ENCODE measurements at regions not wholly inside any gene's neighbourhood (a gene's known extent, or its start where the extent isn't known, plus 50 kb on each side); places are given as distances from the start of the nearest gene placed in this dataset.

DNA sequence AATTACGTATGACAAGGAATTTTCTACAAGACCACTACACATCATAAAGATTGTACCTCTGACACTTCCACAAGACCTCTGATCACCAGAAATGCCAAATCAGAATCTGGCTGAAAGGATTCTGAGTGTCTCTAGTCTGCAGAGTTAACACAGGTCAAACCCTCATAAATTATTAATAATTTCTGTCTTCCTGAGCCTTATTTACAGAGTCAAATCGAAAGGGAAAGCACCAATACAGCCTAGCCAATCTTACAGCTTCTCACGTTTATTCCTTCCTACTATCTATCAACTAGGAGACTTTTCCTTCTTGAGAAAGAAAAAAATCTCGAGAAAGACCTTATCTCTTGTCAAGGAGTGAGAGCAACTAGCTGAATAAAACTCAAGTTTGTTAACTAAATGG, 2151.6 kb downstream of the MRPL39 start:
- no peak for DNase-seq (ENCODE audit: low spot score)

DNA sequence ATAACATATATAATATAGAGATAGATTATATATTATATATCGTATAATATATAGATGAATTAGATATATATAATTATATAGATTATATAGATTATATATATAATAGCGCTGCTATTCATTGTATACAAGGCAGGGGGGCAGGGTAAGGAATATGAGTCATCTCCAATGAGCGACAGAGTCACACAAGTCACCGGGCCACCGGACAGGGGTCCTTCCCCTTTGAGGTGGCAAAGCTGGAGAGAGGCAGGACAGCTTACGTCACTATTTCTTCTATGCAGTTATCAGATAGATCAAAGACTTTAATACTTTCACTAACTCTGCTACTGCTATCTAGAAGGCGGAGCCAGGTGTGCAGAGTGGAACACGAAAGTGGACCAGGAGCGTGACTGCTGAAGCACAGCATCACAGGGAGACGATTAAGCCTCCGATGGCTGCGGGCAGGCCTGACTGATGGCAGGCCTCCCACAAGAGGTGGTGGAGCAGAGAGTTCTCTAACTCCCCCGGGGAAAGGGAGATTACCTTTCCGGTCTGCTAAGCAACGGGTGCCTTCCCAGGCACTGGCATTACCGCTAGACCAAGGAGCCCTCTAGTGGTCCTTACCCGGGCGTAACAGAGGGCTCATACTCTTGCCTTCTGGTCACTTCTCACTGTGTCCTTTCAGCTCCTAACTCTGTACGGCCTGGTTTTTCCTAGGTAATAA, 2154.7 kb downstream of the MRPL39 start:
- no peak for DNase-seq (ENCODE audit: low spot score)

DNA sequence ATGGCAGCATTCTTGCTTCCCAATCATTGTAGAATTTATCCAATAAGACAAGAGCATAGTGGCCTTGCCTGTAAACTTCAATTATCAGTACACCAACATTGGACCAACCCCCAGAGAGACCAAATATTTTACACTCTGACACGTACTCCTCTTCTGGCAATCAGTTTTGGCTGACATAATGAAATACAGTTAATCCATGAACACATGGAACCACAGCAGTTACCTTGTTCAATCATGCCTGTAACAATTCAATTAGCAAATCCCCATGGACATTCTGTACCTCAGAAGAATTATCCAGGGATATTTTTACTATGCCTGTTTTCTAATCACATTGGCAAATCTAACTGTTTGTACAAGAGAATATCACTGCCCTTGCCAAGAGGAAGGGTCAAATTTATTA, 2162.0 kb downstream of the MRPL39 start:
- DNase-seq (ENCODE audit: low spot score) = no peak

DNA sequence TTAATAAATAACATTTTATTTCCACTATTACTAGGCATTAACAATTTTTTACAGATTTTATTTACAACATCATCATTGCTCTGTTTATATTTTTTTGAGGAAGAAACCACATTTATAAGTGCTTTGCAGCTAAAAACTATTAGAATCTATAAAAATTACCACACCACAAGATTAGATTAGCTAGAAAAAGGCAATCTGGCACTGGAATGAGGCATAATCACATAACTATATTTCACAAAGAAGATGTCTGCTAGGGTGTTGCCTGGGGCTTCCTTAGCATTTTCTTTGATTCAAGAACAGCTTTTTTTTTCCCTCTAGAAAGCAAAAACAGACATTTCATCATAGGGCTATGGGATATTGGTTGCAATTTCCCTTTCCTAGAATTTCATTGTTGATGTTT, 2169.2 kb downstream of the MRPL39 start:
- DNase-seq (ENCODE audit: low spot score) = no peak

DNA sequence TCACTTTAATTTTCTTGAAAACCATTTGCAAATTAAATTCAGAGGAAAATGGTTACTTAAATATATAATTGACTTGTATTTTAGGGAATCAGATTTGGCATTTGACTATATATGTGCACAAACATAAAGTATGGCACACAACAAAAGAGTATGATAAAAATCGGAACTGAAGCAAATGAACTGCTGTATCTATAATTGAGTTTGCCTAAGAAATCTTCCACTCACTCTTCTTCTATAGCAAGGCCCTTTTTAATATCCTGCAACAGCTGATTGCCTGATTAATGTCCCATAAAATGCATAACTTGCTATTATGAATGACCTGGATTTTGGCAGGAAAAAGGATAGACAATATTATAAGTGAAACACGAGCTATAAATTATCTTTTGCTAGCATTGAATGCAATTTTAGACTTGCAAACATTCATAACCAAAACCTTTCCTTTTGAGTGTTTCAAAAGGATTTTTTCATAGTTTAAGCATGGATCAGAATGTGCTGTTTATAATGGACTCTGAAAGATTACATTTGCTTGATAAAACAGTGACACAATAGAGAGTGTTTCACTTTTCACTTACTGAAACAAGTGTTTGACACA, 2204.3 kb downstream of the MRPL39 start:
- DNase-seq (ENCODE audit: low spot score) = no peak

DNA sequence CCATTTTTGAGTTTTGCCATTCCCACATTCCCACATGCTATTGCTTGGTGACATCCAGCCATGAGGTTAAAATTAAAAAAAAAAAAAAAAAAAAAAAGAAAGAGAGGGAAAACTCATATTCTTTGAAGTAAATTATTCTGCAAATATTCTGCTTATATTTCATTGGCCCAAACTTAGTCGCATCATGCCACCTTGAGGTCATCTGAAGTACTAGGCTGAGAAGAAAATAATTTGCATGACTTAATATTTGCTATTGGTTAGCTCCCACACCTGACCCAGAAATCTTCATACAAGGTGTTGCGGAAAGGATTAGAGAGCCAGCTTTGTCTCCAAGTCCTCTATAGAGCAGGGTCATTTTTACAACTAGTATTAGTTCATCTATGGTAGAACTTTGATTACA, 2206.0 kb downstream of the MRPL39 start:
- no peak for DNase-seq (ENCODE audit: low spot score)

DNA sequence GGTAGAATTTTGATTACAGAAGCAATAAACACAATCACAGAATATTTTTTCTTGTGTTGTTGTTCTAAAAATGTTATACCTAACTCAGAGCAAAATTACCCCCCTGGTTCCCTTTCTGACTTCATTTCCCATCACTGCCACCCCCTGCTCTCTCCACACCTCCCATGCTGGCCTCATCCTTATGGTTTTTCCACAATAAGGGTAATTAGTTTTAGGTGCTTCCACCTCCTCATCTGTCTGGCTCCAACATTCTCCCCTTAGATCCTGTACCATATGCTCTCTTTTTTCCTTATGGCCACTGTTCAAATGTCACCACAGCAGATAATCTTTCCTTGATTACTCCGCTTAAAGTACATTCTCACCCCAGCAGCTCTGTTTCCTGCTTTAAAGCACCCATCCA, 2208.6 kb downstream of the MRPL39 start:
- no peak for DNase-seq (ENCODE audit: low spot score)

DNA sequence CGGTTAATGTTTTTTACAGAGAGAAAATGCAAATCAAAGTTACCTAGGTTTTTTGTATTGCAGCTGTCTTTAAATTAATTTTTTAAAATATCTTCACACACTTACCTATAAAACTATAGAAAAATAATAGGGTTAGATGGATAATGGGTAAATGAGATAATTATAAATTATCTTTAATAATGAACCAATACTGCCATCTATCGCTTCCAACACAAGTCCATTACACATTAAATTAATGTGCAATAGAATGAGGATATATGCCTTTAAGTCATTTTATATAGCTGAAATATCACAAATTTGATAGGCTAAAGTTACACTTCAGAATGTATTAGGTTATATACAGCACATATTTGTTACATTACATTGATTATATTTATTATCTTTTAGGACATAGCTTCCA, 2212.8 kb downstream of the MRPL39 start:
- no peak for DNase-seq (ENCODE audit: low spot score)

DNA sequence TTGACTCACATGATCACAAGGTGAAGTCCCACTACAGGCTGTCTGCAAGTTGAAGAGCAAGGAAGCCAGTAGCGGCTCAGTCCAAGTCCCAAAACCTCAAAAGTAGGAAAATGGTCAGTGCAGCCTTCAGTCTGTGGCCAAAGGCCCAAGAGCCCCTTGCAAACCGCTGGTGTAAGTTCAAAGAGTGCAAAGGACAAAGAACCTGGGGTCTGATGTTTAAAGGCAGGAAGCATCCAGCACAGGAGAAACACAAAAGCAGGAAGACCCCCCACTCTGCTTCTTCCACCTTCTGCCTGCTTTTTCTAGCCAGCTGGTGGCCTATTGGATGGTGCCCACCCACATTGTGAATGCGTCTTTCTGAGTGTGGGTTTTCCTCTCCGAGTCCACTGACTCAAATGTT, 2222.6 kb downstream of the MRPL39 start:
- DNase-seq (ENCODE audit: low spot score) = no peak

DNA sequence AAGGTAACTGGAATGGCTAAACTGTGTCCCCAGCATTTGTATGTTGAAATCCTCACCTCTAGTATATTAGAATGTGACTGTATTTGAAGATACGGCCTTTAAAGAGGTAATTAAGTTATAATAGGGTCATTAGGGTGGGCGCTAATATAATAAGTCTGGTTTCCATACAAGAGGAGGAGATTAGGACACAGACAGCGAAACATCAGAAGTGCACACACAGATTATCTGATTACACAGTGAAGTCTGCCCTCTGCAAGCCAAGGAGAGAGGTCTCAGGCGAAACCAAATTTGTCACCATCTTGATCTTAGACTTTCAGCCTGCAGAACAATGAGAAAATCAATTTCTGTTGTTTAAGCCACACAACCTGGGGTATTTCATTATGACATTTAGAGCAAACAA, 2233.1 kb downstream of the MRPL39 start:
- no peak for DNase-seq (ENCODE audit: low spot score)

DNA sequence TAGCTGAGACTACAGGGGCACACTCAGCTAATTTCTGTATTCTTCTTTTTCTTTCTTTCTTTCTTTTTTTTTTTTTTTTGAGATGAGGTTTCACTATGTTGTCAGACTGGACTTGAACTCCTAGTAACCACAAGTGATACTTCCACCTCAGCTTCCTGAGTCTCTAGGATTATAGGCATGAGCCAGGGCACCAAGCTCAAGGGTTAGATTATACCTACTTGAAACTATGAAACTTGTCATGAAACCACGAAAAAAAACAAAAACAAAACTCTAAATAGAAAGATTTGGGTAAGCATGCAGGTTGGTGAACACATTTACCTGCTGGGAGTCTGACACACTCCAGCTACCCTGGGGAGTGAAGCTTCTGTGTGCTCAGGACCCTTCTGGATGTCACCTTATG, 2250.4 kb downstream of the MRPL39 start:
- no peak for DNase-seq (ENCODE audit: low spot score)

DNA sequence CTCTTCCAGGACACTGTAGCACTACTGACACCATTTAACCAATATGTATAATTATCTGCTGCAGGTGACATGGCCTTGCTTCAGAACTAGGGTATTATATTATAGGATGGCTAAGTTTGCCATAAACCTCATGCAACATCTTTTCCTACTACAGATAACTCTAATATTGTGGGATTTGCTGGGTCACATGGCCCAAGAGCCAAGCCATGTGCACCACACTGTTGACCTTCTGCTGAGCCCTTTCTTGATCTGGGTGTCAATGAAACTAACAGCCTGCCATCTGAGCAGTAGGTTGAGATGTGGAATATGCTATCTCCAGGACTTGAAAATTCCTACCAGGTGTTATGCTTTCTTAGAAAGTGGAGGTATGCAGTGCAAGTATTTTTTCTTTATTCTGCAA, 2291.1 kb downstream of the MRPL39 start:
- no peak for DNase-seq (ENCODE audit: low spot score)

DNA sequence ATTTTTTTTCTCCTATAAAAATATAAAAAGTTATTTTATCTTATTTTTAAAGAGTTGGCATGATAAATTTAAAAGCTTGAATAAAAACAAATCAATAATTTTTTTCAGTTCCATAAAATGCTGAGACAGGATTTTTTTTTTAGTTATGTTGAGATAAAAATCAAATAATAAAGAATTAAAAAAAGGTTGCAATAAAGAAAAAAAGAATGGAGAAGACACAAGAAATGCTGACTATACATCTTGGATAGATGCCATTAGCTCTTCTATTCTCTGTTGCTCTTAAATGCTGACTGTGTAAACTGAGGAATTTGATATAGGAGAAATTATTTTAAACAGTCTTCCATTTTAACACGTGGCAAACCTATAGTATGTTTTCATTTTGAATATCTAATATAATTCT, 2298.5 kb downstream of the MRPL39 start:
- DNase-seq (ENCODE audit: low spot score) = no peak

DNA sequence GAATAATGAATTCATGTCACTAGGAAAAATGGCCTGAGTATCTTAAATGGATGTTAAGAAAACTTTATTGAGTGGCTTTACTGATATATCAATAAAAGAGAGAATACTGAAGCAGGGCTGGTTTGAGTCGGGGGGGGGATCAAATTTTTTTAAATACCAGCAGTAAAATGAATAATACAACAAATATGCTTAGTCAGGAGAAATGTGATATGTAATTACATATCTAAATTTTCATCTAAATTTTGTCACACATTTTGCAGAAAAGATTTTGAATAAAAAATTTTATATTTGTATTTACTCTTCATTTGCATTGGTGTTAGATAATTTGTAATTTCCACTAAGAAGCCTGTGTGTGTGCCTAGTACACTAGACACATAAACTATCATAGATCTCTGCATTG, 2300.2 kb downstream of the MRPL39 start:
- no peak for DNase-seq (ENCODE audit: low spot score)

DNA sequence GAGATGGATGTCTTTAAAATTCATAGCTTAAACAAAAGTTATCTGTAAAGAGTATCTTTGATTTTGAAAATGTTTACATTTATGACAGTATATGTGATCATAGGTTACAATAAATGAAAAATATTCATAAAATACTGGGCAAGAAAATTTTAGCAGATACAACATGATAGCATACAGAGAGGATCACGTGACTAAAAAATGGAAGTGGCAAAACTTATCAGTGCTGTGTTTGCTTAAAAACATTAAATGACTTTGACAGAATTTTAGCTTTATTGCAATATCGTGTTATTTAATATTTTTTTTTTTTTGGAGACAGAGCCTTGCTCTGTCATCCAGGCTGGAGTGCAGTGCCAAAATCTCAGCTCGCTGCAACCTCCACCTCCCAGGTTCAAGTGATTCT, 2294.1 kb downstream of the NCAM2 start:
- DNase-seq (ENCODE audit: low spot score) = no peak

DNA sequence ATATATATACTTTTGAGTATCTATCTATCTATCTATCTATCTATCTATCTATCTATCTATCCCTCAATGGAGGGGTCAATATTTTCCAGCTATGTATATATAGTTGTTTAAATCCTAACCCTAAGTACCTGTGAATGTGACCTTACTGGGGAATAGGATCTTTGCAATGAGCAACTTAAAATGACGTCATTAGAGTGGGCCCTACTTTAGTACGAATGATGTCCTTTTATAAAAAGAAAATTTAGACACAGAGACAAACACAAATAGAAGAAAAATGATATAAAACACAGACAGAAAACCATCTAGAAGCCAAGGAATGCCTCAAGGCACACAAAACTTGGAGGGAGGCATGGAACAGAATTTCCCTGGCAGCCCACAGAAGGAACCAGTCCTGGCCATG, 2283.7 kb downstream of the NCAM2 start:
- DNase-seq (ENCODE audit: low spot score) = no peak

DNA sequence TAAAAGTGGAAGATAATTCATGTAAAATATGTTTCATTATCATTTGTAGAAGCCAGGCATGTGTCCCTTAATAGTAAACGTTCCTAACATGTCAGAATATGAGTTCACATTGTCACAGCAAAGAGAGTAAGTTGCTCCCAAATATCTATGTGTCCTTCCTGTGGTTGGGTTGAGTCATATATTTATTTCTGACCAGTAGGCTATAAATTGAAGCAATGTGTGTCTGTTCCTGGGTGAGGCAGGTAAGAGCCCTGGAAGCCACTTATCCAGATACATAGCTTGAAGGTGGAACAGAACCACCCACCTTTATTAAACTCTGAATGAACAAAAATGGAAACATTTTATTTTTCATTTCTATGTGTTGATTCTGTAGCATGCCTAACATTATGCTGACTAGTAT, 2251.6 kb downstream of the NCAM2 start:
- no peak for DNase-seq (ENCODE audit: low spot score)

DNA sequence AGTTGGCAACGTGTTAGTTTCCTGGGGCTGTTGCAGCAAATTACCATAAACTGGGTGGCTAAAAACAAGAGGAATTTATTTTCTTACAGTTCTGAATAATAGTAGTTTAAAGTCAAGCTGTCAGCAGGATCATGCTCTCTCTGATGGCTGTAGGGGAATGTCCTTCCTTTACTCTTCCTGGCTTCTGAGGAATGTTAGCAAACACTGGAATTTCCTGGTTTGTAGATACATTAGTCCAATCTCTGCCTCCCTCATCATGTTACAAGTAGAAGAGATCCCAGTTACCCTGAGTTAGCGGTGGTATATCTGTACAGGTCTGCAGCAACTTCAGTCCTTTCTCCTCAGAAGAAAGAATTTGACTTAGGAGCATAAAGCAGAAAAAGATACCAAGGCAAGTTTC, 2249.1 kb downstream of the NCAM2 start:
- no peak for DNase-seq (ENCODE audit: low spot score)

DNA sequence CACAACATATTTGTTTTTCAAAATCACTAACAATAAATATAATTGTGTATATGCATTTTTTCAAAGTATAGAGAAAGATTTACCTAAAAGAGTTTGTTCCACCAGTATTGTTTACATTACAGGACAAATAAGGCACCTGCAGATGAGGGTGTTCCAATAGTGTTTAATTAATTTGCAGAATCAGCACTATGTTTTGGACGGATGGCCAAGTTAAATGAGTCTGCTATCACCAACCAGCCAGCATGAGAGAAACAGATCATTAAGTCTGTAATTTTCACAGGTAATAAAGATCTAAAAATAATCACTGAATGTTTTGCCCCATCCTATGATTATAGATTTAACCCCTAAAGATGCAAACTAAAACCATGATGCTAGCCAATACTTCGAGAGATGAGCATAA, 2247.0 kb downstream of the NCAM2 start:
- no peak for DNase-seq (ENCODE audit: low spot score)

DNA sequence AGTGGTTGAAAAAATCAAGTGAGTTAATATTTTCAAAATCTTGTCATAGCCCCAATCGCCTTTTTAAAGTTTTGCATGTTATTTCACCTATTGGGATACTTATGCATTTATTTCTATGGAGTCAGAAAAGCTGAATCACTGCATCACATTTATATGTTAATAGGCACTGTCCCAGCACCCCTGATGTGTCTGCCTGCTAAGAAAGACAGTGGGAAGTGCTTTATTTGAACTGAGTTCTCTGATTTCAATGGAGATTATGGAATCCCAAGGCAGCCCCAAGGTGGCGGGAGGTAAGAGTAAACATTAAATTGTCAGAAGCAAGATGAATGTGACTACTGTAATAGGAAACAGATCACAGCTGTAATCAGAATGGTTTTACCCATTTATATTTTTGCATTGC, 2225.7 kb downstream of the NCAM2 start:
- DNase-seq (ENCODE audit: low spot score) = no peak

DNA sequence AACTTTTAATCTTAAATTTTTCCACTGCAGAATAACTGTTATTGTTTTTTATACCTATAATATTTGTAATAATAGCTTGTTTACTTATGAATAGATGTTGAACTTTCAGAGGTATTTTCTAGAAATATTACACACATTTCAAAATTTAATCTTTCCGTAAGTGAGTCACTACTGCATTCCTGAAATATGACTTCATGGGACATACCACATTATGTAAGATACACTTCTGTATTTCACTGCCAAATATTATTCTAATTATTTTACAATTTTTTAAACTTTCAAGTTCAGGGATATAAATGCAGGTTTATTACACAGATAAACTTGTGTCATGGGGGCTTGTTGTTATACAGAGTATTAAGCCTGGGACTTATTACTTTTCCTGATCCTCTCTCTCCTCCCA, 2220.5 kb downstream of the NCAM2 start:
- DNase-seq (ENCODE audit: low spot score) = no peak

DNA sequence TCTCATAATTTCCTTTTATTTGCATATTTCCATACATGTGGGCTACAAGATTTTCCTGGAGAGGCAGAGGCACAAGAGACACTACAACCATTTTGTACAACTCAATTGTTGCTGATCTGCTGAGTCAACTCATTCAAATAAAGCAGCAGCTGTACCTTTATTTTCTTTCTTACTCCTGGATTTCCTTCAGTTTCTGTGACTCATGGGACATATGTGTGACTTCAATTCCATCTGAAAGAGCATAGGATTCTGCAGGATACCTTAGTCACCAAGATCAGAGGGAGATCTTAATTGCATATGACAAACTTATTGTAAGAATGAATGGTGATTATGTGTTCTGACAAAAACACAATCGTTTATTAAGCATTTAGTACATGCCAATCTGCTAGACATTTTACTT, 2219.4 kb downstream of the NCAM2 start:
- DNase-seq (ENCODE audit: low spot score) = no peak

DNA sequence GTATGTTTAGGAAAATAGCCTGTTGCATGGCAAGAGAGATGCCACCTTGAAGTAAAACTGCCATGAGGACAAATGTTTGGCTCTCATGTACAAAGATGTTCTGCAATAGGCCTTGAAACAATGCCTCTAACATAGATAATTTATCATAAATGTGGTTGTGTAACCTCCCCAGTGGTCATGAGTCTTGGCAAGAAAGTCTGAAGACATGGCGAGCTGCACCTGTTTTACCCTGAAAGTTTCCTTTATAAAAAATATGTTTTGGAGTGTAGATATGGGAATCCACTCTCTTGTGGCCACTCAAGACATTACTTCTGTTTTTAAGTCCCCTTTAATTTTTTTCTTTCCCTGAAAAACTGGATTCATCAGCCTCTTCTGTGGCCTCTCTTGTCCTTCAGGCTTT, 2217.1 kb downstream of the NCAM2 start:
- DNase-seq (ENCODE audit: low spot score) = no peak

Data from Ammon's horn (tissue), 1 donor.